HEK293T (cell line): ENCODE measurements at regions not wholly inside any gene's neighbourhood (a gene's known extent, or its start where the extent isn't known, plus 50 kb on each side); places are given as distances from the start of the nearest gene placed in this dataset.

Source experiments
- BHLHE40 ChIP-seq: fragments of 450-650 bp; IDR thresholded peaks from 2 replicates; pipeline ENCODE4 v1.6.1; 2016; ENCODE audit warnings: mild to moderate bottlenecking, moderate library complexity, borderline replicate concordance
- CTBP1 ChIP-seq: fragments of 450-650 bp; IDR thresholded peaks from 2 replicates; pipeline ENCODE4 v1.6.1; 2016; ENCODE audit warnings: borderline replicate concordance
- FOXK2 ChIP-seq: fragments of 450-650 bp; IDR thresholded peaks from 2 replicates; pipeline ENCODE4 v1.6.1; 2016; ENCODE audit warnings: mild to moderate bottlenecking
- HDGF ChIP-seq: fragments of 450-650 bp; IDR thresholded peaks from 2 replicates; pipeline ENCODE4 v1.6.1; 2017; ENCODE audit warnings: antibody characterized with exemption, borderline replicate concordance
- SP1 ChIP-seq: fragments of 450-650 bp; IDR thresholded peaks from 2 replicates; pipeline ENCODE4 v1.6.1; 2017
- SUZ12 ChIP-seq: fragments of 450-650 bp; IDR thresholded peaks from 2 replicates; pipeline ENCODE4 v1.6.1; 2016; ENCODE audit warnings: mild to moderate bottlenecking

DNA sequence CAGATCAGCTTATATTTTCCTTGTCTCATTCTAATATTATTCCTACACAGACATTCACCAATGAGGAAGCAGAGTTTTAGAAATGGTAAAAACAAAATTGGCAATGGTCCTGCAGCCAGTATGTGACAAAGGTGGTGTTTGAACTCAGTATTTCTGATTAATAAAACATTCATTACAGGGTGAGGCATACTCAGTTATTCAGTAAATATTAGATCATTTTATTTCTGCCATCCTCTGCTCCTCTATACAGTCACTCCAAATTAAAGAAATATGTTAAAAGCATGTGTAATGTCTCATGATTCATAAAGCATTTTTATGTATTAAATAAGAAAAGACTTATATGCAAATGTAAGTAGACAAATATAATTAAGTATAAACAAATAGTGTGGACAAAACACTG is 684.6 kb upstream of the ACO1 start:
- TF ChIP-seq CTBP1 (no peak), SUZ12 (no peak), HDGF (no peak), BHLHE40 (no peak), FOXK2 (no peak), SP1 (no peak)
